Stimulated activated naive CD8-positive, alpha-beta T cell treated with anti-CD3 and anti-CD28 coated beads, Interleukin-15, Interleukin-2, amounts not matched to agents 100 U/mL and 50 U/mL, for 24 hours (primary cell): ENCODE measurements at regions not wholly inside any gene's neighbourhood (a gene's known extent, or its start where the extent isn't known, plus 50 kb on each side); places are given as distances from the start of the nearest gene placed in this dataset.

Experiments
- ATAC-seq: fragments of 150-1000 bp; cut with Tn5 transposase; one replicate; pipeline ENCODE4 v1.10.0; 2021
- DNase-seq: peaks from one replicate; pipeline ENCODE4 v3.0.0; 2021

DNA sequence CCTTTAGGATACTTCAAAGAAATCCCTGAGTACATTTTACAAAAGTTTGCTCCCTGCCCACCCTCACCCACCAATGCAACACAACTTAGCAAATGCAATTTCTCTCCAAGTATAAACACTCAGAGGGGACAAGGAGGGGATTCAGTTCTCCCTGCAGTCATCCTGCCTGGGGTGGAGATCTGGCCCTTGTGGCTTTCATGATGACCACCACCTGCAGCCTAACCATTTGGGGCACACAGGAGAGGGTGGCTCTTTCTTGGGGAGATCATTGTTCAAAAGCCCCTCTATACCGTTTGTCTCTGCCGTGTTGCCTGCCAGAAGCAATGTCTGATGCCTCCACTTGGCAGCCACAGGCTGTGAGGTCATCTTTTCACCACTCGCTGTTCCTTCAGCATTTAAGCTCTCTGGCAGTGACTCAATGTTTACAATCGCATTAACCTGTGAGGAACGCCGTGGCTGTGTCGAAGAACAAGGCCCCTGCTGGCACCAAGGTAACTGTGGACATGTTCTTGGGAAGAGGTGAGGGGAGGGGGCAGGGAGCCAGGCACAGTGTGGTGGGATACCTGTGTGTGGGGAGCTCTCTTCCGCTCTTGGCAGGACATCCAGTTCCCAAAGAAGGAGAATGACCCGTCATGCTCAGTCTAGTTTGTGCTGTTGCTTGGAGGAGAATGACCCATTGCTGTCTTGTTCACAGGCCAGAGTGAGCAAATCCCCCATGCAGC, 103.9 kb upstream of the DUSP10 start:
- ATAC-seq: no peak
- DNase-seq: no peak

- DNase-seq (no peak), ATAC-seq (no peak)
These were observed 100.1 kb upstream of the DUSP10 start for GRCh38 chr1:221841983-221842335.

GRCh38 chr1:221841251-221841982, 99.5 kb upstream of the DUSP10 start:
- ATAC-seq (no peak), DNase-seq (no peak)

GRCh38 chr1:221840511-221841243, 98.8 kb upstream of the DUSP10 start:
- no peak for ATAC-seq
- no peak for DNase-seq

- peak; percentile 99 for ATAC-seq
These were observed 98.0 kb upstream of the DUSP10 start for GRCh38 chr1:221839782-221840395.

GRCh38 chr1:221839321-221839720, 97.4 kb upstream of the DUSP10 start:
- ATAC-seq: no peak

More at GRCh38 chr1:221839782-221840395, 98.0 kb upstream of the DUSP10 start:
- peak; percentile 84 for DNase-seq

GRCh38 chr1:221837896-221838295, 96.0 kb upstream of the DUSP10 start:
- ATAC-seq: peak; percentile 26
- peak; percentile 32 for DNase-seq

More at GRCh38 chr1:221839321-221839720, 97.4 kb upstream of the DUSP10 start:
- DNase-seq: no peak

GRCh38 chr1:221834698-221835513, 93.0 kb upstream of the DUSP10 start:
- no peak for DNase-seq
- no peak for ATAC-seq

DNA sequence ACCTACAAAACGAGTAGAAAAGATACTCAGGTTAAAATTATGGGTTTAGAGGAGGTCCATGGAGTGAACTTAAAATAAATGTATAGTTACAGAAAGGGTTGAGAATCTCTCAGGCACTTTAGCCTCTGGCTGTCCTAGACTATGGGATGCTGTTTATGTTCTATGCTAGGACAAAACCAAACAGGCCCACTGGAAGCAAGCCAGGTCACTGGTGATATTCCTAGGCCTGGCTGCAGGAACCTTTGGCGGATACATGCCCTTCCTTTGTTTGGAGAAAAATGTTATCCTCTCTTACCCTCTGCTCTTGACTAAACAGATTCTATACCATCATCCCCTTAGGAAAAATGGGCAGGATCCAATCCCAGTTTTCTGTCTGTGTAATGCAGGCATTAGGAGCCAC, 90.7 kb upstream of the DUSP10 start:
- DNase-seq: no peak
- ATAC-seq: no peak

DNA sequence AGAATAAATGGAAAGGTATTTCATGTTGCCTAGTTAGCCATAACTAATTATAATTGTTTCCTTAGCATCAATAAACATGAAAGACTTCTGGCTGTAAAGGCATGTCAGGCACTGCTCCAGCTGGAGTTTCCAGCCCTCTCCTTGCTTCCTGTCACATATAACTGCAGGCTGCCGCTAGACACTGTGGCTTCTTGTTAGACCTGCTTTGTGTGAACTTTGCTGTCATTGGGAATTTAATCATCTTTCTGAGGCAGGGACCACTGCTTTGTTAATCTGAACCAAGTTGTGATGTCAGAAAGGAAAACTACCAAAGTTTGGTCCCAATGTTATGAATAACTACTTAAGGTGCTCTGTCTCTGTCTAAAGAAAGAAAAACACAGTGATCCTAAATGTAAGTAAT, 90.3 kb upstream of the DUSP10 start:
- ATAC-seq (no peak), DNase-seq (no peak)

GRCh38 chr1:221829327-221830015, 87.6 kb upstream of the DUSP10 start:
- ATAC-seq (peak; percentile 97), DNase-seq (peak; percentile 54)

GRCh38 chr1:221827307-221827642, 85.4 kb upstream of the DUSP10 start:
- no peak for DNase-seq
- no peak for ATAC-seq

DNA sequence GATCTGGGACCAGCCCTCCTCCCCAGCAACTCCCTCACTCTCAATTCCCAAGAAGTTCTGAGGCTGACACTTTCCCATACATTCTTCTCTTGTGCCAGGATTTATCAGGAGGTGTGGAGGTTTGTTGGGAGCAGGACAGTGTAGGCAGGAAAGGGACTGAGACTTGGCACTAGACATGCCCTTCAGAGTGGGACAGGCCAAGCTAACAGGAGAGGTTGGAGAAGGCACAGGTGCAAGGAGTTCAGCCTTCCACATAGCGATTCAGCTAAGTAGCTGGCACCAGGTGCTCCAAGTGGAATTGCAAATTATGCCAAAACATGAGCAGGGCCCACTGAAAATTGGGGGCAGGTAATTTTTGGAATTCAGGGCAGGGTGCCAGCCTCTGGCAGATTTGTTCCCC, 83.0 kb upstream of the DUSP10 start:
- DNase-seq (no peak), ATAC-seq (no peak)

GRCh38 chr1:221824025-221824424, 82.1 kb upstream of the DUSP10 start:
- ATAC-seq: peak; percentile 79
- DNase-seq: no peak

DNA sequence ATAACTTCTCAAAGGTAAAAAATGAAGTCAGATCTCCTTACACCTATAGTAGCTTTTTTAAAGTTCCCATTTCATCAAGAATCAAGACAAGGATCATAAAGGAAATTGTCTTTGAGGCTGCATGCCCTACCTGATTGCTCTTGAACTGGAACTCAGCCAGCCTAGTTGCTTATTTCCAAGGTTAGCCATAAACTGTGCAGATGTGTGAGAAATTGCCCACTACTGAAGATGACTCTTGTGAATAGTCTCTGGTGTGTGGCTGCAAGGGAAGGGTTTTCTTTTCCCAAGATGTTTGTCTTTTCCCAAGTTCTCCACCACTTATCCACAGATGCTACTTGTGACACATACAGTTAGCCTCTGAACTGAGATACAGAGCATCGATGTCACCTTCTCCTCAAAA, 81.7 kb upstream of the DUSP10 start:
- DNase-seq: no peak
- ATAC-seq: no peak

DNA sequence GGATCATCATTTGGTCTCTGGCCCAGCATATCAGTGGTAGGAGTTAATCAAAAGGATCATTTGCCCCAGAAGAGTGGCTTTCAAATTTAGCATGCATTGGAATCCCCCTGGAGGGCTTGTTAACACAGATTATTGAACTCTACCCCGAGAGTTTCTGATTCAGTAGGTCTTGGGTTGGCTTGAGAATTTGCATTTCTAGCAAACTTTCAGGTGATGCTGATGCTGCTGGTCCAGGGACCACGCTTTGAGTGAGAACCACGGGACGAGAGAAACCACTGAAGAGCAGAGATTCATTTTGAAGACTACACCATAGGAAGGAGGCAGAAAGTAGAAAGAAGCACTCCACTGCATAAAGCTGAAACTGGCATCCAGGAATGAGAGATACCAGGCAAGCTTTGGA, 81.3 kb upstream of the DUSP10 start:
- ATAC-seq: peak; percentile 26
- no peak for DNase-seq

GRCh38 chr1:221822591-221822990, 80.7 kb upstream of the DUSP10 start:
- DNase-seq (no peak), ATAC-seq (no peak)

DNA sequence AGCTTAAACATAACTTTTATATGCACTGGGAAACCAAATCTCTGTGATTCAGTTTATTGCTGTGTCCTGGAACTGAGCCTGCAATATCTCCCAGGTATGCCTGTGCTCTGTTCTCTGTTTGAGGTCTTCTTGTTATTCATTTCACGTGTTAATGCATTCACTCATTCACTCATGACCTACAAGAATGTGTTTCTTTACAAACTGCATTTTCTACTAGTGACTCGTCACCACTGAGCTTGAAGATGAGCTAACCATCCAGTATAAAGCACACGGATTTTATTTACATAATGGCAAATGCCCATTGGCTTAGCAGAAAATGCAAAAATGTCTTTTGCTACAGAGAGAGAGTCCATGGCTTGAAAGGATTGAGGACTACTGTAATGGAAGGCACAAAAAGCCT, 75.0 kb upstream of the DUSP10 start:
- ATAC-seq: no peak
- DNase-seq: no peak

DNA sequence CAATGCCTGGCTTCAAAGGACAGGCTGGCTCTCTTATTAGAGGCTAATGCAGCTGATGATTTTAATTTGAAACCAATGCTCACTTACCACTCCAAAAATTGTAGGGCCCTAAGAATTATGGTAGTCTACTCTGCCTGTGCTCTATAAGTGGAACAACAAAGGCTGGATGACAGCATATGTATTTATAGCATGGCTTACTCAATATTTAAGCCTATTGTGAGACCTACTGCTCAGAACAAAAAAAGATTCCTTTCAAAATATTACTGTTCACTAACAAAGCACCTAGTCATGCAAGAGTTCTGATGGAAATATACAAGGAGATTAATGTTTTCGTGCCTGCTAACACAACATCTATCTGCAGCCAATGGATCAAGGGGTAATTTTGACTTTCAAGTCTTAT, 73.8 kb upstream of the DUSP10 start:
- DNase-seq: no peak

GRCh38 chr1:221813887-221814286, 72.0 kb upstream of the DUSP10 start:
- DNase-seq: no peak
- no peak for ATAC-seq

More for the DNA sequence above, 73.8 kb upstream of the DUSP10 start:
- no peak for ATAC-seq

DNA sequence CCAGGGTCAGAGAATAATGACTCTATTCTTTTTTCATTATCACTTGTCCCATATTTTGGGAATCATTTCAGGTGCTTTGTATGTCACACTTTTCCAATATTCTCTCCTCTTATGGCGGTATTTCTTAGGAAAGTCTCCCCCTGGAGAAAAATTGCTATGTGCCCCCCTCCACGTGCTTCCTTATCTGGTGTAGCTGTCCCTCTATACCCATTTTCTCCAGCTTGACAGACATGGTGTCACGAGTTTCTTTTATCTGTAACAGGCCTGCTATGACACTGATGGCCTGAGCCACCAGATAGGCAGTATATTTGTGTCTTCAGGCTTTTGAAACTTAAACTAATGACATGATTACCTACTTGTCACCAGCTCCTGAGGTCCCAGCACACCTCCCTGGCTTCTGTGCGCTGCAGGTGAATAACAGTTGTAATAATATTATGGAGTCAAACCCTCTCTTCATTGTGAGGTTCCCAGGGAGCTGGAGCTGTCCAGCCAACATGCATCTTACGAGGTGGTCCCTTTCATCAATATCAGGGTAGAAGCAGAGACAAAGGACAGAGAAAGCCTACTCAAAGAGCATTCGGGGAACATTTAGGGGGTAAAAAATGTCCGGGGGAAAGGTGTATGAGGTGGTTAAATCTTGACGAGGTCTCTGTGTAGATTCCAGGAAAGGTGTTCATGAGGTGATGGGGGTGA, 71.2 kb upstream of the DUSP10 start:
- ATAC-seq: no peak
- no peak for DNase-seq
